ENCODE measurements at regions not wholly inside any gene's neighbourhood (a gene's known extent, or its start where the extent isn't known, plus 50 kb on each side); places are given as distances from the start of the nearest gene placed in this dataset.
"Not testable (repeated sequence)": the region's sequence is repeated elsewhere in the genome, so short reads cannot be mapped to it uniquely, and the experiment has no call there.

- no peak for DNase-seq (ENCODE audit: insufficient read length, low spot score)
- no peak for FAIRE-seq
Measured at GRCh38 chr10:131556897-131557495, 245.5 kb upstream of the TCERG1L start.

DNA sequence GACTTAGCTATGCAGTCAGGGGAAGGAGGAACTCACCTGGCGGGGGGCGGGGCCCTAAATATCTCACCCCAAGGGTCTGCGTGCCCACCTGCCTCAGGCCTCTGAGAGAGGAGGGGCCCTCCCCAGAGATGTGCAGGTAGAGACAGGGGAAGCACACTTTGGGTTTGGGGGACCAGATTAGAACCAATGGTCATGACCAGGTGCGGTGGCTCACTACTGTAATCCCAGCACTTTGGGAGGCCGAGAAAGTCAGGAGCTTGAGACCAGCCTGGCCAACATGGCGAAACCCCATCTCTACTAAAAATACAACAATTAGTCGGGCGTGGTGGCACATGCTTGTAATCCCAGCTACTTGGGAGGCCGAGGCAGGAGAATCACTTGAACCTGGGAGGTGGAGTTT, 246.4 kb upstream of the TCERG1L start:
- not testable (repeated sequence) for FAIRE-seq; DNase-seq (ENCODE audit: insufficient read length, low spot score)

- FAIRE-seq (no peak), DNase-seq (ENCODE audit: insufficient read length, low spot score) (no peak)
Measured at GRCh38 chr10:131559450-131559911, 248.0 kb upstream of the TCERG1L start.

DNA sequence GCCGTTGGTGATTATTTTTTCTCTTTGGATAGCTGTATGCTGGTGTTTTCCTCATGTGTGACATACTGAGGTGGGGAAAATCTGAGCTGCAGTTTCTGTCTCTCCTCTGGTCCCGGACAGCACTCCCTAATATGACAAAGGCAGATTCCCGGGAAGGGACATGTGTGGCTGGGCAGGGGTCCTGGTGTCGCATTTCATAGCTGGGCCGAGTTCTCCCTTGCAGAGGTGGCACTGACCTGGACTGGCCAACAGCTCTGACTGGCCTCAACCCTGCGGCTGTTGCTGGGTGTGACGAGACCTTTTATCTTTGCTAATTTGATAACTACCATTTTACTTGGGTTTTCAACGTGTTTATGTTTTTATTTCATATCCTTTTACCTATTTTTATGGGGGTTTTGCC, 248.6 kb upstream of the TCERG1L start:
- FAIRE-seq (no peak), DNase-seq (ENCODE audit: insufficient read length, low spot score) (no peak)

- no peak for FAIRE-seq
Measured at GRCh38 chr10:131560706-131561355, 249.3 kb upstream of the TCERG1L start.

GRCh38 chr10:131561897-131562296, 250.4 kb upstream of the TCERG1L start:
- no peak for DNase-seq (ENCODE audit: insufficient read length, low spot score)
- FAIRE-seq, result no peak

More at GRCh38 chr10:131560706-131561355, 249.3 kb upstream of the TCERG1L start:
- no peak for DNase-seq (ENCODE audit: insufficient read length, low spot score)

- DNase-seq (ENCODE audit: insufficient read length, low spot score), result no peak
- FAIRE-seq, result no peak
Measured at GRCh38 chr10:131563411-131563810, 251.9 kb upstream of the TCERG1L start.

GRCh38 chr10:131567279-131568162, 256.0 kb upstream of the TCERG1L start:
- FAIRE-seq (no peak), DNase-seq (ENCODE audit: insufficient read length, low spot score) (no peak)

DNA sequence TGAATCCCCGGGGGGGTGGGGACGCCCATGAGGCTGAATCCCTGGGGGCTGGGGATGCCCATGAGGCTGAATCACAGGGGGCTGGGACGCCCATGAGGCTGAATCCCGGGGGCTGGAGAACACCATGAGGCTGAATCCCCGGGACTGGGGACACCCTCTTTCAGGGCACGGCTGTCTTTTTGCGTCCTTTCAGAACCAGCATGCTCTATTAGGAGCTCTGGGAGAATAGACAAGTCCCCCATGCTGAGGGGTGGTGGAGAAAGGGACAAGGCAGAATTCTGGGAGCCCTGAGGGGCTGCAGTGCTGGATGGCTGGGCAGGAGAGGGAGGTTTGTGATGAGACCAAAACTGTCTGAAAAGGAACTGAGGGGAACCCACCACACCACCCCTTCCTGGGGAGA, 257.3 kb upstream of the TCERG1L start:
- FAIRE-seq (no peak), DNase-seq (ENCODE audit: insufficient read length, low spot score) (no peak)

- DNase-seq (ENCODE audit: insufficient read length, low spot score) (no peak), FAIRE-seq (no peak)
Measured at GRCh38 chr10:131569851-131570715, 258.6 kb upstream of the TCERG1L start.

- DNase-seq (ENCODE audit: insufficient read length, low spot score), result no peak
- no peak for FAIRE-seq
Measured at GRCh38 chr10:131570716-131571307, 259.3 kb upstream of the TCERG1L start.

DNA sequence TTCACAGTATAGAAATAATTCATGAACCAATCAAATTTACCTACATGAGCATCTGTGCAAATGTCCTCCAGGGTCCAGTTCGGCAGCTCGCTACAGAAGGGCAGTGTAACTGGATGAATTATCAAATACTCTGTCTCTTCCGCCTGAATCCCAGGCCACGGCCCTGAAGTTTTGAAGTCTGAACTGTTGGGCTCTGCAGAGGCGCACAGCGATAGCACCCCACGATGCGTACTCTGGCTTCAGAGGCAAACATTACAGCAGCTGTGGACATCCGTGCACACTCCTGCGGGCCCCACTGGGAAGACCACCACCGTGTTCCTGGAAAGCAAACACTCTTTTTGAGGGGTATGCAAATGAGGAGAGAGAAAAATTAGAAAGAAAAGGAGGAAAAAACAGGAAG, 259.8 kb upstream of the TCERG1L start:
- FAIRE-seq, result no peak
- no peak for DNase-seq (ENCODE audit: insufficient read length, low spot score)

DNA sequence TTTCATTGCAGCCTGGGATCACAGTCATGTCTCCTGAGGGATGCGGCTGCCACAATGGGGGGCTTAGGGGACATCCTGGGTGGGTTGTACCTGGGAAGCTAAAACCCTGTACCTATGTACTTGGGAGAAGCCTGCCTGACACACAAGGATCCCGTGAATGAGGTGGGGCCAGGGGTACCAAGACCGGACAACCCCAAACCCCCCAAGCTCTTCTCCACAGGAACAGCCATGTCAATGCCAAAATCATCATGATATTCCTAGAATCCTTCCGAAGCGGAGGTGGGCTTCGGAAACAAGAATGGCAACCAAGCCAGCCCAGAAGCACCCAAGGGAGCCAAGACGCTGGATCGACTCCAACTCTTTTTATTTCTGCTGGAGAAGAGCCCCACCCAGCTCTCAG, 260.3 kb upstream of the TCERG1L start:
- DNase-seq (ENCODE audit: insufficient read length, low spot score), result no peak
- FAIRE-seq, result no peak

- no peak for FAIRE-seq
- DNase-seq (ENCODE audit: insufficient read length, low spot score), result no peak
Measured at GRCh38 chr10:131573256-131573655, 261.7 kb upstream of the TCERG1L start.

- DNase-seq (ENCODE audit: insufficient read length, low spot score) (no peak), FAIRE-seq (no peak)
Measured at GRCh38 chr10:131573707-131574106, 262.2 kb upstream of the TCERG1L start.

DNA sequence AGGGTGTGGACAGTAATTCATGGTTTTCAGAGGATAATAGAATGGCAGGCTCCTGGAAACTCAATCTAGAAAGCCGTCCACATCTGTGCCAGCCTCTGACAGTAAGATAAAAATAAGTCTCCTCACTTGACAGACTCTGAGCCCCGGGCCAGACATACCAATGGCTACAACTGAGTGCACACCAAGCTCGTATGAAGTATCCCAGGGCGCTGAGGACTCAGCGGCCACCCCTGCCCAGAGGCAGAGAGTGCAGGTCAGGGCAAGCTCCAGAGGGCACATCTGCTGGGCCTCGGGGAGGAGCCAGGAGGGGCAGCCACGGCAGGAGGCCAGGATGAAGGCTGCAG, 262.8 kb upstream of the TCERG1L start:
- DNase-seq (ENCODE audit: insufficient read length, low spot score), result no peak
- no peak for FAIRE-seq

DNA sequence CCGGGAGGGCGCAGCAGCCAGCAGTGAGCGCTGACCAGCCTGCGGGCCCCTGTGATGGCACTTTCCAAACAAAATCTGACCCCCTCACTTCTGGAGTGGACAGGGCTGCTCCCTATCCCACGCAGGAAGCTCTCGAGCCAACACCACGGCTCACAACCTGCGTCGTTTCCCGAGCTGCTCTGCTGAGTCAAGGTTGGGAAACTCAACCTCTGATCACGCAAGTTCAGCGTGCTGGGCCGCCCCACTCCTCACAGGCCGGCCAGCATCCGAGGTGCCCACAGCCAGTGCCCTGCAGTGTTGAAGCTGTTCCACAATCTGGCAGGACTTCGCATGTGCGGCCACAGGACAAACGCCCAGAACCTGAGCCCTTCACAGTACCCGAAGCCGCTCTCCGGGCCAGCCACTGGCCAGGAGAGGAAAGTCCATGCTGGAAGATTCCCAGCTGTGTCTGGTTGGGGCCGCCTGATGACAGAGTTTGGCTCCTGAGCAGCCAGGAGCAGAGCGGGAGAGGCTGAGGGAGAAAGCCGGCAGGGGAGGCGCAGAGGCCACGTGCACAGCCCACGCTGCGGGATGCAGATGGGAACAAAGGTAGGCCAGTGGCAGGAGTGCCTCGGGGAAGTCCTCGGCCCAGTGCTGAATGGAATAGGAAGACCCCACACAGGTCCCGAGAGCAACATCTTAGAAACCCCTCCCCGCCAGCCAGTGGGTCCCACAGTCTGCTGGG, 263.3 kb upstream of the TCERG1L start:
- no peak for FAIRE-seq

GRCh38 chr10:131575877-131576276, 264.4 kb upstream of the TCERG1L start:
- FAIRE-seq, result no peak

More for the DNA sequence above, 263.3 kb upstream of the TCERG1L start:
- no peak for DNase-seq (ENCODE audit: insufficient read length, low spot score)

DNA sequence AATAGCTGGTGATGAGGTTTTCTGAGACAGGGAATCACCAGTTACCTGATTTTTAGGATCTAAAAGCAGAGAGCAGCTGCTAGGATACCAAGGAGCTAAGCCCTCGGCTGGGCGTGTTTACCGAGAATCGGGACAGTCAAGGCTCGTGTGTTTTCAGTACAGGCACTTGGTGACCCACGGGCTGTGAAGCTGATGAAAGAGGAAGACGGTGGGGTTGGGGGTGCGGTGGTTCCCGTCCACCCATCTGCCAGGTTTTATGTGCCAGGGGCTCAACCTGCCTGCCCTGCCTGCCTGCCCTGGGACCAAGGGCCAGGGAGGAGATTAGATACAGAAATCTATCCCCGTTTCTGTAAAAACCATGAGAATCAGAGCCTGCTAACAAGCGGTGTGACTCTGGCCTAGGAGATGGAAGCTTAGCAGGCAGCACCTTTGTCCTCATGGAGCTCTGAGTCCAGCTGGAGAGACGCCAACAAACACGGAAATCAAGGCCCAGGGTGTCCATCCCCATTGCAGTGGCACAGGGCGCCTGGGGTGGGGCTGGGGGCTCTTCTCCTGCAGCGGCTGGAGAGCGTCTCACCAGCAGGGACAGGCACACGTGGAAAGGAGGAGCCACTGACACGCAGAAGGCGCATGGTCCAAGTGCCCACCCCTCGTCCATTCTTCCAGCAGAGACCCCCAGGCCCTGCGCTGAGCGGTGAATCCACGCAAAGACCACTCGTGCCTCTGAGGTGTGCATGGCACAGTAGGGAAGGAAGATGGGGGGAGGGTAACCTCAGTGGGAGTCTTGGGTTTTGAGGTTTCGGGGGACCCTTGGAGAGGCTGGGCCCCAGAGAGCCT, 265.0 kb upstream of the TCERG1L start:
- no peak for FAIRE-seq
- no peak for DNase-seq (ENCODE audit: insufficient read length, low spot score)

More at GRCh38 chr10:131575877-131576276, 264.4 kb upstream of the TCERG1L start:
- no peak for DNase-seq (ENCODE audit: insufficient read length, low spot score)
